Germinal center (tissue), 1 donor: ENCODE measurements at regions not wholly inside any gene's neighbourhood (a gene's known extent, or its start where the extent isn't known, plus 50 kb on each side); places are given as distances from the start of the nearest gene placed in this dataset.

ENCODE experiments used
- DNase-seq: peaks from one replicate; pipeline ENCODE4 v3.0.0; 2012; ENCODE audit warnings: mixed read lengths, low spot score

DNA sequence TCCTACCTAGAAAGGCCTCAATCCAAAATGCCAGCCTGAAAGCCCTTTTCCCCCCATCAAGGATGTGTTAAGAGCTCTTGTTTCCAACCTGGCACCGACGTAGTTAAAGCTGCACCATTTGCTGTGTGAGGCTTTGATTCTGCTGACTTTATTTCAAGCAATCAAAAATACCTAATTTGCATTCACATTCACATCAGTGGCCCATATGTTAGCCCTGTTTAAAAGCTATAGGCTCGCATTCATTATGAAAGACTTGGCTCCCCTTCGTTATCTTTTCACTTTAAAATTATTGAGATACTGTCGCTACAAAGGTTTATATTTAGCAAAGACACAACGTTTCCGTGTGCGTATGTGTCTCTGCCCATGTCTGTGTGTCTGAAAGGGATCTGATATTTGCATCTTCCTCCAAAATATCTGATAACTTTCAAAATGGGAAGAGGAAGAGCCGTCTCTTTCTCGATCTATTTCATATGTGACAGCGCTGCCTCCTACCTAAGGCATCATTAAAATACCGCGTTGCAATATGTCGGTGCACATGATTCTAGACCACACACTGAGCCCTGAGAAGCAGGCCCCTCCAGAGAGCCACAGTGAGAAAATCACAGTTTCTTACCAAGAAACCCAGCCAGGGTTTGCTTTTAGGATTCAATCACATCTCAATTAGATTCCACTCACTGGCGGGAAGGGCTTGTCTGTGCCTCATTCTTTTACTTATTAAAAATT, 57.1 kb upstream of the ITPRID1 start:
- no peak for DNase-seq

DNA sequence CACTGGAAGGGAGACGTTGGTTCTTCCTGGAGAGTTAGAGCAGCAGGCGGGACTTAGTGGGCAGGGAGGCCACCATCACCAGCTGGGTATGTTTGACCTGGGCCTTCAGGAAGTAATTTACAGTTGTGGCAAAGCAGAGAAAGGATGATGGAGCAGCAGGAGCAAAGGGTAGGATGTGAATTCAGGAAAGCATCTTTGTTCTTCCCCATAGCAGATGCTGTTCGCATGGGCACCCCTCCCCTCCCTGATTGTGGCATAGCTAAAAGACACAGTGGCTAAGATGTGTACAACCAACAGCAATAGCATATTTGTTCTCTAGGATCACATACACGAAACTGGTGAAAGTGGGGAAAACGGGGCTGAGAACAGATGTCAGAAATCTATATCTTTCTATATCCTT, 56.3 kb upstream of the ITPRID1 start:
- no peak for DNase-seq

DNA sequence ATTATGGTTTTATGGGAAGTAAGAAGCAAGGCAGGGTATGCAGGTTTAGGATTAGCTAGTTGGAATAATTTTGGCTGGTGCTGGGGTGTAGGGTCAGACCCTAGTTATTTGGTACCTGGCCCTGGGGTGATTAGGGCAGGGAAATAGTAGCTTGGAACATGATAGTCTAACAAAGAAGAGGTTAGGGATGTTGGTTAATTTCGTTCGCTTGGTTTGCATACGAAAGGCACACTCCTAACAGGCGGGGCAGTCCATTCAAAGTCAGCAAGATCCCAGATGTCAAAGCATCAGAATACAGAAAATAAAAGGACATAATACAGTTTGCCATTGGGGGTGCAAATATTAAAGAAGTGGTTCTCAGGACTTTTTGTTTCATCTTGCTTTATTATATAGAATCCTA, 55.7 kb upstream of the ITPRID1 start:
- DNase-seq, result no peak

GRCh38 chr7:31462636-31463035, 51.3 kb upstream of the ITPRID1 start:
- DNase-seq, result no peak
